GM12872 (cell line): ENCODE measurements at regions not wholly inside any gene's neighbourhood (a gene's known extent, or its start where the extent isn't known, plus 50 kb on each side); places are given as distances from the start of the nearest gene placed in this dataset.

Source experiments
- CTCF ChIP-seq: IDR thresholded peaks from 3 replicates; pipeline ENCODE4 v1.5.1; 2011; ENCODE audit warnings: low read depth, mild to moderate bottlenecking, low read length, moderate library complexity; ENCODE audit not compliant: insufficient read depth

- TF ChIP-seq CTCF = no peak
Observed at GRCh38 chr17:14747603-14747950, 446.7 kb downstream of the HS3ST3B1 start.

- no peak for TF ChIP-seq CTCF
Observed at GRCh38 chr17:14746822-14747602, 446.1 kb downstream of the HS3ST3B1 start.

- no peak for TF ChIP-seq CTCF
Observed at GRCh38 chr17:14745541-14745940, 444.7 kb downstream of the HS3ST3B1 start.

GRCh38 chr17:14744761-14745473 is 444.0 kb downstream of the HS3ST3B1 start:
- TF ChIP-seq CTCF = no peak

- TF ChIP-seq CTCF = no peak
Observed at GRCh38 chr17:14741491-14741890, 440.6 kb downstream of the HS3ST3B1 start.

- TF ChIP-seq CTCF = no peak
Observed at GRCh38 chr17:14739656-14740431, 439.0 kb downstream of the HS3ST3B1 start.

- TF ChIP-seq CTCF = no peak
Observed at GRCh38 chr17:14738652-14738988, 437.7 kb downstream of the HS3ST3B1 start.
